Caco-2 (cell line): ENCODE measurements at regions not wholly inside any gene's neighbourhood (a gene's known extent, or its start where the extent isn't known, plus 50 kb on each side); places are given as distances from the start of the nearest gene placed in this dataset.
"Not testable (repeated sequence)": the region's sequence is repeated elsewhere in the genome, so short reads cannot be mapped to it uniquely, and the experiment has no call there.

Experiments
- BruUV-seq: library from RNA; stranded (reverse); fragments of 400-500 nt; replicated peaks from 2 replicates; lab custom pipeline; 2021; lab: Mats Ljungman, UMichigan
- CTCF ChIA-PET: fragments of 300-600 bp; sonication (Branson Sonifier 250); formaldehyde crosslinking; loops from one replicate; lab custom pipeline; 2022; ENCODE audit warnings: antibody characterized with exemption; lab: Charles Lee
- POLR2A ChIA-PET: fragments of 300-600 bp; sonication (Branson Sonifier 250); formaldehyde crosslinking; loops from one replicate; lab custom pipeline; 2022; ENCODE audit warnings: antibody characterized with exemption; lab: Charles Lee
- DNase-seq, 2 experiments: peaks; one replicate each; pipeline versions ENCODE4 v3.0.0 to v3.0.0-alpha.2; 2020 to 2022
- H3K27me3 ChIP-seq: replicated peaks from 2 replicates; pipeline ENCODE4 v1.6.0; 2011; ENCODE audit warnings: low read length; ENCODE audit not compliant: control insufficient read depth, insufficient read depth
- H3K36me3 ChIP-seq: 2 replicates; pipeline ENCODE4 v1.5.1; 2011; ENCODE audit warnings: low read length; ENCODE audit not compliant: control insufficient read depth, insufficient read depth
- H3K4me1 ChIP-seq: fragments of 250-450 bp; sonication (Bioruptor Pico); 2 replicates; pipeline ENCODE4 v1.5.1; 2020; ENCODE audit warnings: mild to moderate bottlenecking
- H3K4me3 ChIP-seq: 2 replicates; pipeline ENCODE4 v1.5.1; 2011; ENCODE audit warnings: low read depth, mild to moderate bottlenecking, control low read depth, low read length
- H3K9me3 ChIP-seq: fragments of 250-450 bp; sonication (Bioruptor Pico); 2 replicates; pipeline ENCODE4 v1.5.1; 2020; ENCODE audit warnings: mild to moderate bottlenecking, moderate library complexity
- H3K27ac Mint-ChIP-seq: one replicate; pipeline ENCODE4 v1.8.0; 2022; ENCODE audit warnings: mixed read lengths; ENCODE audit not compliant: unreplicated experiment
- H3K27me3 Mint-ChIP-seq: one replicate; pipeline ENCODE4 v1.8.0; 2022; ENCODE audit warnings: mixed read lengths; ENCODE audit not compliant: insufficient read depth, unreplicated experiment
- H3K36me3 Mint-ChIP-seq: one replicate; pipeline ENCODE4 v1.8.0; 2022; ENCODE audit warnings: mild to moderate bottlenecking, mixed read lengths; ENCODE audit not compliant: insufficient read depth, unreplicated experiment
- H3K4me1 Mint-ChIP-seq: one replicate; pipeline ENCODE4 v1.8.0; 2022; ENCODE audit warnings: low read depth, mixed read lengths; ENCODE audit not compliant: unreplicated experiment
- H3K4me3 Mint-ChIP-seq: one replicate; pipeline ENCODE4 v1.8.0; 2022; ENCODE audit warnings: mild to moderate bottlenecking, moderate library complexity, mixed read lengths; ENCODE audit not compliant: unreplicated experiment
- H3K9me3 Mint-ChIP-seq: one replicate; pipeline ENCODE4 v1.8.0; 2022; ENCODE audit warnings: mixed read lengths; ENCODE audit not compliant: unreplicated experiment
- intact Hi-C: fragments of 100-400 bp; cut with micrococcal nuclease; formaldehyde crosslinking; loops from one replicate; pipeline ENCODE4 v1.10.0; 2022; ENCODE audit not compliant: unreplicated experiment
- TF ChIP-seq, protein P1 (sequence below), 2 experiments: fragments of 200-600 bp in 1 of 2; IDR thresholded peaks; 1 replicate in 1 of 2; 2 replicates in 1 of 2; pipeline versions ENCODE4 v1.5.1 to v1.8.0; 2011 to 2022; ENCODE audit warnings: antibody characterized with exemption in 1 of 2, control low read depth in 1 of 2, inconsistent platforms in 1 of 2, low read depth in 1 of 2, low read length in 1 of 2, mild to moderate bottlenecking in 1 of 2, moderate library complexity in 1 of 2; ENCODE audit not compliant: insufficient read depth in 1 of 2, severe bottlenecking in 1 of 2, unreplicated experiment in 1 of 2

DNA sequence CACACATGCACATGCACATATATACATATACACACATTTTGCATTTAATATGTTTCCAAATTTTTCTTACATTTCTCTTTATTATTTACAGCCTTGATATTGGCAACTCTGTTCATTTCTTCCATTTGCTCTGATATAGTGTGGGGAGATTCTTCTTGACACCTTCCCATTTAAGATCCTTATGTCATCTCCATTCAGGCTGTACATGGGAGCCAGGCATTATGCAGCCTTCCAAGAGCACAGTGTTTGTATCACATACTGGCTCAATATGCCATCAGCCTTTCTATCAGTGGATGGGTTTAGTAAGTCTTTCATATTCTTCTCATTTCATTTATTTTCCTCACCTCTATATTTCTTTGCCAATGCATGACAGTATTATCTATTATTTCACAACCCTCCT, 372.3 kb upstream of the FTMT start:
- no peaks in the 10 kb centered on the region for H3K4me1 Mint-ChIP-seq
- no peaks in the 10 kb centered on the region for H3K27me3 ChIP-seq
- no peak overlapping the region for H3K4me3 ChIP-seq
- no TSS peak for BruUV-seq
- no peaks in the 10 kb centered on the region for H3K36me3 Mint-ChIP-seq
- ChIA-PET POLR2A (no interaction called here), CTCF (no interaction called here)
- no peak overlapping the region for H3K4me3 Mint-ChIP-seq
- H3K27me3 Mint-ChIP-seq = no peaks in the 10 kb centered on the region
- no peaks in the 10 kb centered on the region for H3K9me3 ChIP-seq
- H3K27ac Mint-ChIP-seq = no peak overlapping the region
- TF ChIP-seq, protein P1, sequence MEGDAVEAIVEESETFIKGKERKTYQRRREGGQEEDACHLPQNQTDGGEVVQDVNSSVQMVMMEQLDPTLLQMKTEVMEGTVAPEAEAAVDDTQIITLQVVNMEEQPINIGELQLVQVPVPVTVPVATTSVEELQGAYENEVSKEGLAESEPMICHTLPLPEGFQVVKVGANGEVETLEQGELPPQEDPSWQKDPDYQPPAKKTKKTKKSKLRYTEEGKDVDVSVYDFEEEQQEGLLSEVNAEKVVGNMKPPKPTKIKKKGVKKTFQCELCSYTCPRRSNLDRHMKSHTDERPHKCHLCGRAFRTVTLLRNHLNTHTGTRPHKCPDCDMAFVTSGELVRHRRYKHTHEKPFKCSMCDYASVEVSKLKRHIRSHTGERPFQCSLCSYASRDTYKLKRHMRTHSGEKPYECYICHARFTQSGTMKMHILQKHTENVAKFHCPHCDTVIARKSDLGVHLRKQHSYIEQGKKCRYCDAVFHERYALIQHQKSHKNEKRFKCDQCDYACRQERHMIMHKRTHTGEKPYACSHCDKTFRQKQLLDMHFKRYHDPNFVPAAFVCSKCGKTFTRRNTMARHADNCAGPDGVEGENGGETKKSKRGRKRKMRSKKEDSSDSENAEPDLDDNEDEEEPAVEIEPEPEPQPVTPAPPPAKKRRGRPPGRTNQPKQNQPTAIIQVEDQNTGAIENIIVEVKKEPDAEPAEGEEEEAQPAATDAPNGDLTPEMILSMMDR (IDR thresholded peaks at IDR 0.05; ENCODE audit: insufficient read depth in 1 of 2, low read depth in 1 of 2, low read length in 1 of 2, severe bottlenecking in 1 of 2, unreplicated experiment in 1 of 2) = no peak
- H3K4me1 ChIP-seq = no peaks in the 10 kb centered on the region
- no peaks in the 10 kb centered on the region for H3K9me3 Mint-ChIP-seq
- intact Hi-C loops = no loop called here
- H3K36me3 ChIP-seq = no peaks in the 10 kb centered on the region
- no peak for DNase-seq

DNA sequence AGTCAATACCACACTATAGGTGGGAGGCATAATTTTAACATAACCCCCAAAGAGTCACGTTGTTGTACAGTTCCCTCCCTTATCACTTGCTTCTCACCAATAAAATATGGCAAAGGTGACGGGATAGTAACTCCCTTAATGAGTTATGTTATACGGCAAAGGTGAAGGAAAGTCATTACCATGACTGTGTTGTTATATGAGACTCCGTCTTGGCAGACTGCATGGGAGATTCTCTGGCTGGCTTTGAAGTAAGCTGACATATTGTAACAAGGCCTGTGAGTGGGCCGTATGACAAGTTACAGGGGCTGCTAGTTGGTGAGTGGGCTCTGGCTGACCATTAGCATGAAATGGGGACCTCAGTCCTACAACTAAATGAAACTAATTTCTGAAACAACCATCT, 366.4 kb upstream of the FTMT start:
- H3K27me3 ChIP-seq = no peaks in the 10 kb centered on the region
- Mint-ChIP-seq H3K36me3 (no peaks in the 10 kb centered on the region), H3K27me3 (no peaks in the 10 kb centered on the region), H3K9me3 (no peaks in the 10 kb centered on the region), H3K4me1 (no peaks in the 10 kb centered on the region), H3K27ac (no peak overlapping the region), H3K4me3 (no peak overlapping the region)
- no peaks in the 10 kb centered on the region for H3K4me1 ChIP-seq
- TF ChIP-seq, protein P1 (IDR thresholded peaks at IDR 0.05; ENCODE audit: insufficient read depth in 1 of 2, low read depth in 1 of 2, low read length in 1 of 2, severe bottlenecking in 1 of 2, unreplicated experiment in 1 of 2) = no peak
- no peak overlapping the region for H3K4me3 ChIP-seq
- H3K9me3 ChIP-seq = no peaks in the 10 kb centered on the region
- intact Hi-C loops = no loop called here
- CTCF ChIA-PET = no interaction called here
- no TSS peak for BruUV-seq
- POLR2A ChIA-PET = no interaction called here
- no peak for DNase-seq
- H3K36me3 ChIP-seq = no peaks in the 10 kb centered on the region

DNA sequence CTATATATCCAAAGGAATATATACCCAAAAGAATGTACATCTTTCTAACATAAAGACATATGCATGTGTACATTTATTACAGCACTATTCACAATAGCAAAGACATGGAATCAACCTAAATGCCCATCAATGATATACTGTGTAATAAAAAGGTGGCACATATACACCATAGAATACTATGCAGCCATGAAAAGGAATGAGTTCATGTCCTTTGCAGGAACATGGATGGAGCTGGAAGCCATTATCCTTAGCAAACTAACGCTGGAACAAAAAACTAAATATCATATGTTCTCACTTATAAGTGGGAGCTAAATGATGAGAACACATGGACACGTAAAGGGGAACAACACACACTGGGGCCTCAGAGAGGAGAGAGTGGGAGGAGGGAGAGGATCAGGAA, 365.7 kb upstream of the FTMT start:
- DNase-seq, BruUV-seq, H3K4me3 ChIP-seq, H3K36me3 Mint-ChIP-seq, H3K36me3 ChIP-seq, H3K9me3 ChIP-seq, H3K4me1 Mint-ChIP-seq, intact Hi-C loops, H3K4me3 Mint-ChIP-seq, CTCF ChIA-PET, H3K27me3 ChIP-seq, H3K27ac Mint-ChIP-seq, POLR2A ChIA-PET, H3K9me3 Mint-ChIP-seq, H3K27me3 Mint-ChIP-seq, H3K4me1 ChIP-seq: not testable (repeated sequence)

DNA sequence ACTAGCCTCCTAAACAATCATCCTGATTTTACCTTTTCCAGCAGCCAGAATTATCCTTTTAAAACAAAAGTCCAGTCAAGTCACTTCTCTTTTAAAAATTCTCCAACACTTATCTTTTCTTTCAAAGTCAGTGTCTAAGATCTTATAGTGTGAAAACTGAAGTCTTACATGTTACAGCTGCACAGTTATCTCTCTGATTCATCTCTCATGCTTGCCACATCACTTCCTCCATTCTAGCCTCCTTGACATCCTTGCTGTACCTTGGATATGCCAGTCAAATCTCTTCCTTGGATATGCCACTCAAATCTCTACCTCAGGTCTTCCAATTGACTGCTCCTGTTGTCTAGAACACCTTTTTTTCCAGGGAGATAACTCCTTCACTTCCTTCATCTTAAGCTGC, 361.7 kb upstream of the FTMT start:
- H3K27me3 Mint-ChIP-seq = peaks cover 4% of the 10 kb centered on the region
- POLR2A ChIA-PET = no interaction called here
- no peak overlapping the region for H3K4me3 Mint-ChIP-seq
- Histone ChIP-seq H3K4me1 (no peaks in the 10 kb centered on the region), H3K9me3 (no peaks in the 10 kb centered on the region), H3K36me3 (no peaks in the 10 kb centered on the region), H3K27me3 (no peaks in the 10 kb centered on the region), H3K4me3 (no peak overlapping the region)
- H3K36me3 Mint-ChIP-seq = no peaks in the 10 kb centered on the region
- H3K4me1 Mint-ChIP-seq = no peaks in the 10 kb centered on the region
- intact Hi-C loops = no loop called here
- no peaks in the 10 kb centered on the region for H3K9me3 Mint-ChIP-seq
- H3K27ac Mint-ChIP-seq = no peak overlapping the region
- CTCF ChIA-PET = no interaction called here
- TF ChIP-seq, protein P1 (IDR thresholded peaks at IDR 0.05; ENCODE audit: insufficient read depth in 1 of 2, low read depth in 1 of 2, low read length in 1 of 2, severe bottlenecking in 1 of 2, unreplicated experiment in 1 of 2) = no peak
- DNase-seq = no peak
- BruUV-seq = no TSS peak
